PFSK-1 (cell line): ENCODE measurements at regions not wholly inside any gene's neighbourhood (a gene's known extent, or its start where the extent isn't known, plus 50 kb on each side); places are given as distances from the start of the nearest gene placed in this dataset.
A peak's percentile ranks its signal among the peaks of the same experiment; 100 is the strongest.

Source experiments
- FOXP2 ChIP-seq: optimal IDR thresholded peaks from 2 replicates; pipeline ENCODE3; 2011; ENCODE audit warnings: borderline replicate concordance, control low read depth, inconsistent platforms; ENCODE audit not compliant: insufficient read depth; ENCODE audit errors: extremely low read length, extremely low read depth
- POLR2AphosphoS5 ChIP-seq: IDR thresholded peaks from 2 replicates; pipeline ENCODE4 v1.6.1; 2012; ENCODE audit warnings: low read depth, mild to moderate bottlenecking, control low read depth, low read length, moderate library complexity
- SIN3A ChIP-seq: IDR thresholded peaks from 2 replicates; pipeline ENCODE4 v1.6.1; 2012; ENCODE audit warnings: mild to moderate bottlenecking, low read length, moderate library complexity, borderline replicate concordance; ENCODE audit not compliant: insufficient read depth
- TAF1 ChIP-seq: IDR thresholded peaks from 2 replicates; pipeline ENCODE4 v1.6.1; 2012; ENCODE audit warnings: low read length, control low read depth, borderline replicate concordance; ENCODE audit not compliant: insufficient read depth
- TF ChIP-seq, protein P1 (sequence below), 2 experiments: IDR thresholded peaks; 2 replicates each; pipeline versions ENCODE4 v1.6.1 to v1.8.0; 2011 to 2012; ENCODE audit warnings: low read depth in 2 of 2, low read length in 2 of 2, control low read depth in 1 of 2, inconsistent platforms in 1 of 2, mild to moderate bottlenecking in 1 of 2, moderate library complexity in 1 of 2; ENCODE audit not compliant: insufficient read depth in 1 of 2

DNA sequence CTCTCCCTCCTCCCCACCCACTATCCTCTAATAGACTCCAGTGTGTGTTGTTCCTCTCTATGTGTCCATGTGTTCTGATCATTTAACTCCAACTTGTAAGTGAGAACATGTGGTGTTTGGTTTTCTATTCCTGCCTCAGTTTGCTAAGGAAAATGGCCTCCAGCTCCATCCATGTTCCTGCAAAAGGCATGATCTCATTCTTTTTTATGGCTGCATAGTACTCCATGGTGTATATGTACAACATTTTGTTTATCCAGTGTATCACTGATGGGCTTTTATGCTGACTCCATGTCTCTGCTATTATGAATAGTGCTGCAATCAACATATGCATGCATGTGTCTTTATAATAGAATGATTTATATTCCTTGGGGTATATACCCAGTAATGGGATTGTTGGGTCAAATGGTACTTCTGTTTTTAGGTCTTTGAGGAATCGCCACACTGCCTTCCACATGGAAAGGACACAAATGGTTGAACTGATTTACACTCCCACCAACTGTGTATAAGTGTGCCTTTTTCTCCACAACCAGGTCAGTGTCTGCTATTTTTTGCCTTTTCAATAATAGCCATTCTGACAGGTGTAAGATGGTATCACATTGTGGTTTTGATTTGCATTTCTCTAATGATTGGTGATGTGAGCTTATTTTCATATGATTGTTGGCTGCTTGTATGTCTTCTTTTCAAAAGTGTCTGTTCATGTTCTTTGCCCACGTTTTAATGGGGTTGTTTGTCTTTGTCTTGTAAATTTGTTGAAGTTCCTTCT is 96.5 kb upstream of the DAB2 start:
- no peak for TF ChIP-seq SIN3A
- no peak for TF ChIP-seq FOXP2
- no peak for TF ChIP-seq TAF1
- TF ChIP-seq POLR2AphosphoS5, result no peak
- TF ChIP-seq, protein P1, sequence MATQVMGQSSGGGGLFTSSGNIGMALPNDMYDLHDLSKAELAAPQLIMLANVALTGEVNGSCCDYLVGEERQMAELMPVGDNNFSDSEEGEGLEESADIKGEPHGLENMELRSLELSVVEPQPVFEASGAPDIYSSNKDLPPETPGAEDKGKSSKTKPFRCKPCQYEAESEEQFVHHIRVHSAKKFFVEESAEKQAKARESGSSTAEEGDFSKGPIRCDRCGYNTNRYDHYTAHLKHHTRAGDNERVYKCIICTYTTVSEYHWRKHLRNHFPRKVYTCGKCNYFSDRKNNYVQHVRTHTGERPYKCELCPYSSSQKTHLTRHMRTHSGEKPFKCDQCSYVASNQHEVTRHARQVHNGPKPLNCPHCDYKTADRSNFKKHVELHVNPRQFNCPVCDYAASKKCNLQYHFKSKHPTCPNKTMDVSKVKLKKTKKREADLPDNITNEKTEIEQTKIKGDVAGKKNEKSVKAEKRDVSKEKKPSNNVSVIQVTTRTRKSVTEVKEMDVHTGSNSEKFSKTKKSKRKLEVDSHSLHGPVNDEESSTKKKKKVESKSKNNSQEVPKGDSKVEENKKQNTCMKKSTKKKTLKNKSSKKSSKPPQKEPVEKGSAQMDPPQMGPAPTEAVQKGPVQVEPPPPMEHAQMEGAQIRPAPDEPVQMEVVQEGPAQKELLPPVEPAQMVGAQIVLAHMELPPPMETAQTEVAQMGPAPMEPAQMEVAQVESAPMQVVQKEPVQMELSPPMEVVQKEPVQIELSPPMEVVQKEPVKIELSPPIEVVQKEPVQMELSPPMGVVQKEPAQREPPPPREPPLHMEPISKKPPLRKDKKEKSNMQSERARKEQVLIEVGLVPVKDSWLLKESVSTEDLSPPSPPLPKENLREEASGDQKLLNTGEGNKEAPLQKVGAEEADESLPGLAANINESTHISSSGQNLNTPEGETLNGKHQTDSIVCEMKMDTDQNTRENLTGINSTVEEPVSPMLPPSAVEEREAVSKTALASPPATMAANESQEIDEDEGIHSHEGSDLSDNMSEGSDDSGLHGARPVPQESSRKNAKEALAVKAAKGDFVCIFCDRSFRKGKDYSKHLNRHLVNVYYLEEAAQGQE (IDR thresholded peaks at IDR 0.05; ENCODE audit: insufficient read depth in 1 of 2, low read depth in 2 of 2, low read length in 2 of 2), result no peak

DNA sequence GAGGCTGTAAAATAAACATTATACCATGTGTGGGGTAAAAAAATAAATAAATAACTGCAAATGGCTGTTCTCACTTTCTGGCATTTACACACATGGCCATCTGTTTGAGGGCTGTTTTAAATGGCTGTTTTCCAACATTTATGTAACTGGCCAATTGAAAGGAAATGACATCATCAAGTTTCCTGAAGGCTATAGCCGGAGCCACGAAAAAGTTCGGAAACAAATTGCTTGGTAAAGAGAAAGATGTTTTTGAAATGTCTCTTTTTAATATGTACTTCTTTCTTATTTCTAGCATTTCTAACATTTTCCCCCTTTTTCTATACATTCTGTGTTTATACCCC is 95.4 kb upstream of the DAB2 start:
- TF ChIP-seq TAF1 (no peak), SIN3A (peak; percentile 76; the same call in 1 of the 2 replicates), POLR2AphosphoS5 (no peak), FOXP2 (no peak)
- TF ChIP-seq, protein P1 (IDR thresholded peaks at IDR 0.05; ENCODE audit: insufficient read depth in 1 of 2, low read depth in 2 of 2, low read length in 2 of 2), result peak in 1 of 2 experiments; percentile 23; a peak in 1 of 4 replicates

- no peak for TF ChIP-seq POLR2AphosphoS5
- TF ChIP-seq FOXP2, result no peak
These were observed 94.9 kb upstream of the DAB2 start for GRCh38 chr5:39519566-39520231.

- no peak for TF ChIP-seq POLR2AphosphoS5
- TF ChIP-seq, protein P1 (IDR thresholded peaks at IDR 0.05; ENCODE audit: insufficient read depth in 1 of 2, low read depth in 2 of 2, low read length in 2 of 2), result no peak
- no peak for TF ChIP-seq FOXP2
- TF ChIP-seq TAF1, result no peak
- TF ChIP-seq SIN3A, result no peak
These were observed 94.3 kb upstream of the DAB2 start for GRCh38 chr5:39519079-39519478.

GRCh38 chr5:39518516-39518915 is 93.7 kb upstream of the DAB2 start:
- no peak for TF ChIP-seq SIN3A
- TF ChIP-seq, protein P1 (IDR thresholded peaks at IDR 0.05; ENCODE audit: insufficient read depth in 1 of 2, low read depth in 2 of 2, low read length in 2 of 2), result no peak
